SK-N-SH (cell line): ENCODE measurements at regions not wholly inside any gene's neighbourhood (a gene's known extent, or its start where the extent isn't known, plus 50 kb on each side); places are given as distances from the start of the nearest gene placed in this dataset.

Experiments
- CTCF ChIP-seq: fragments of 200-600 bp; sonication (generic); IDR thresholded peaks from 2 replicates; pipeline ENCODE4 v1.6.1; 2017; ENCODE audit warnings: antibody characterized with exemption, mild to moderate bottlenecking, moderate library complexity
- POLR2AphosphoS5 ChIP-seq: IDR thresholded peaks from 2 replicates; pipeline ENCODE4 v1.6.1; 2012; ENCODE audit warnings: low read depth, low read length
- SMC3 ChIP-seq: IDR thresholded peaks from 2 replicates; pipeline ENCODE4 v1.6.1; 2012; ENCODE audit warnings: low read depth, low read length, improper control_type of control experiment
- TAF1 ChIP-seq: IDR thresholded peaks from 2 replicates; pipeline ENCODE4 v1.6.1; 2012; ENCODE audit warnings: low read depth, mild to moderate bottlenecking, low read length, moderate library complexity, borderline replicate concordance

GRCh38 chr2:144670080-144670479 lies 150.2 kb upstream of the ZEB2 start:
- TF ChIP-seq POLR2AphosphoS5 (no peak), CTCF (no peak), TAF1 (no peak), SMC3 (no peak)
